ENCODE measurements at regions not wholly inside any gene's neighbourhood (a gene's known extent, or its start where the extent isn't known, plus 50 kb on each side); places are given as distances from the start of the nearest gene placed in this dataset.

DNA sequence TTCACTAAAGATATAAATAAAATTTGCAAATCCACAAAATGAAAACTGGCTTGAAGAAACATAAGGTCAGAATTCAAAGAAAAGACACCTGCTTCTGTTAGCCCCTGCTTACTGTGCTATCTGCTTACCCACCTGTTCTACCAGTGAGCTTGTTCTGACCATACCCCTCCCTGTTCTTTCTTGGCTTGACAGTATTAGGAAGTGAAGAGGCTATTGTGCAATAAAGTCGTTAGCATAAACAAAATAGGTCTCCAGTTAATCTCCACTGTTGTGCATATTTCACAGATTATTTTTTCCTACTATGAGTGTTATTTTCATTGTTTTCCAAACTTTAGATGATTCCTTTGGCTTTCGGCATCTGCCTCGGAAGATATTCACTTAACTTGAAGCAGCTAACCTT lies 322.1 kb downstream of the CCDC85A start:
- TF ChIP-seq, protein P1, sequence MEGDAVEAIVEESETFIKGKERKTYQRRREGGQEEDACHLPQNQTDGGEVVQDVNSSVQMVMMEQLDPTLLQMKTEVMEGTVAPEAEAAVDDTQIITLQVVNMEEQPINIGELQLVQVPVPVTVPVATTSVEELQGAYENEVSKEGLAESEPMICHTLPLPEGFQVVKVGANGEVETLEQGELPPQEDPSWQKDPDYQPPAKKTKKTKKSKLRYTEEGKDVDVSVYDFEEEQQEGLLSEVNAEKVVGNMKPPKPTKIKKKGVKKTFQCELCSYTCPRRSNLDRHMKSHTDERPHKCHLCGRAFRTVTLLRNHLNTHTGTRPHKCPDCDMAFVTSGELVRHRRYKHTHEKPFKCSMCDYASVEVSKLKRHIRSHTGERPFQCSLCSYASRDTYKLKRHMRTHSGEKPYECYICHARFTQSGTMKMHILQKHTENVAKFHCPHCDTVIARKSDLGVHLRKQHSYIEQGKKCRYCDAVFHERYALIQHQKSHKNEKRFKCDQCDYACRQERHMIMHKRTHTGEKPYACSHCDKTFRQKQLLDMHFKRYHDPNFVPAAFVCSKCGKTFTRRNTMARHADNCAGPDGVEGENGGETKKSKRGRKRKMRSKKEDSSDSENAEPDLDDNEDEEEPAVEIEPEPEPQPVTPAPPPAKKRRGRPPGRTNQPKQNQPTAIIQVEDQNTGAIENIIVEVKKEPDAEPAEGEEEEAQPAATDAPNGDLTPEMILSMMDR (IDR thresholded peaks at IDR 0.05) = no peak
- no peak for TF ChIP-seq POLR2A (IDR thresholded peaks at IDR 0.05)
